ENCODE measurements at regions not wholly inside any gene's neighbourhood (a gene's known extent, or its start where the extent isn't known, plus 50 kb on each side); places are given as distances from the start of the nearest gene placed in this dataset.

DNA sequence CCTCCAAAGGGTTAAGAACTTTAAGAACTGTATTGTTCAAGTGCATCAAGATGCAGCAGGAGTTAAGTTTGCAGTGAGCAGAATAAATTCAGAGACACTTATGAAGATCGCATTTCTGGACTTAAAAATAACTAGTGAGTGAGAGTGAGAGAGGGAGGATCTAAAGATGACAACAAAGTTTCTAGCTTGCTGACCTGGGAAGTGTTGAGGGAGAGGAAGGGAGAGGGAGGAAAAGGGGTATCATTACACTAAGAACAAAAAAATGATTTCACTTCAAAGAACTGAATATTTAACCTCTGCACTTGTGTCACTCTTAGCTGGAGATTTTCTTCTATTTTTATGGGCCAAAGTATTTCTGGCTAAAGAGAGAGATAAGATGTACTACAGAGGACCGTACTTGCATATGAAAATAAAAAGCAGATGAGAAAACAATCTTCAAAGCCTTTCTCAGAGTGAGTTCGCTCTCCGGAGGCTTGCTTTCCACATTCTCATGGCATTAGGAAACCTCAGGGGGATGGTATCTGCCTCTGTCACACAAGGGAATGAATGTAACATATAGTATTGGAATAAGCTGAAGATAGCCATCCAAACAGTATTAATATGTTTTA lies 91.4 kb upstream of the TJP1 start:
- Histone ChIP-seq H3K4me3 (no peak overlapping the region), H3K9me3 (no peaks in the 10 kb centered on the region), H3K27ac (no peak overlapping the region), H3K27me3 (no peaks in the 10 kb centered on the region), H3K36me3 (no peaks in the 10 kb centered on the region), H3K4me1 (no peaks in the 10 kb centered on the region)
- intact Hi-C loops (cut with DNase I) = no loop called here
- TF ChIP-seq, protein P1, sequence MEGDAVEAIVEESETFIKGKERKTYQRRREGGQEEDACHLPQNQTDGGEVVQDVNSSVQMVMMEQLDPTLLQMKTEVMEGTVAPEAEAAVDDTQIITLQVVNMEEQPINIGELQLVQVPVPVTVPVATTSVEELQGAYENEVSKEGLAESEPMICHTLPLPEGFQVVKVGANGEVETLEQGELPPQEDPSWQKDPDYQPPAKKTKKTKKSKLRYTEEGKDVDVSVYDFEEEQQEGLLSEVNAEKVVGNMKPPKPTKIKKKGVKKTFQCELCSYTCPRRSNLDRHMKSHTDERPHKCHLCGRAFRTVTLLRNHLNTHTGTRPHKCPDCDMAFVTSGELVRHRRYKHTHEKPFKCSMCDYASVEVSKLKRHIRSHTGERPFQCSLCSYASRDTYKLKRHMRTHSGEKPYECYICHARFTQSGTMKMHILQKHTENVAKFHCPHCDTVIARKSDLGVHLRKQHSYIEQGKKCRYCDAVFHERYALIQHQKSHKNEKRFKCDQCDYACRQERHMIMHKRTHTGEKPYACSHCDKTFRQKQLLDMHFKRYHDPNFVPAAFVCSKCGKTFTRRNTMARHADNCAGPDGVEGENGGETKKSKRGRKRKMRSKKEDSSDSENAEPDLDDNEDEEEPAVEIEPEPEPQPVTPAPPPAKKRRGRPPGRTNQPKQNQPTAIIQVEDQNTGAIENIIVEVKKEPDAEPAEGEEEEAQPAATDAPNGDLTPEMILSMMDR (IDR thresholded peaks at IDR 0.05) = no peak
- DNase-seq (ENCODE audit: low spot score in 2 of 2) = no peak

DNA sequence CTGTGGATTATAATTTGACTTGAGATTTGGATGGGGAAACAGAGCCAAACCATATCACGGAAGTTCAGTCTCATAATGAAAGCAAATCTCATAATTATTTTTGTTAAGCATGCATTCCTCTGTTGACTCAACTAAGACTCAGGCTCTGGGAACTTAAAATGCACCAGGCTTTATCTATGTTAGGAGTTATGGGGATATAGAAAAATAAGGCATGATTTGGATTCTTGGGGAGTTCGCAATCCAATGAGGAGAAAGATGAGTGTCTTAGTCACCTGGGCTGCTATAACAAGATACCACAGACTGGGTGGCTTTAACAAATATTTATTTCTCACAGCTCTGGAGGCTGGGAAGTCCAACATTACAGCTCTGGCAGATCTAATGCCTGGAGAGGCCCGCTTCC lies 89.4 kb upstream of the TJP1 start:
- Histone ChIP-seq H3K4me1 (no peaks in the 10 kb centered on the region), H3K4me3 (no peak overlapping the region), H3K9me3 (no peaks in the 10 kb centered on the region), H3K27ac (no peak overlapping the region), H3K36me3 (no peaks in the 10 kb centered on the region), H3K27me3 (no peaks in the 10 kb centered on the region)
- TF ChIP-seq, protein P1 (IDR thresholded peaks at IDR 0.05) = no peak
- intact Hi-C loops (cut with DNase I) = no loop called here
- no peak for DNase-seq (ENCODE audit: low spot score in 2 of 2)

DNA sequence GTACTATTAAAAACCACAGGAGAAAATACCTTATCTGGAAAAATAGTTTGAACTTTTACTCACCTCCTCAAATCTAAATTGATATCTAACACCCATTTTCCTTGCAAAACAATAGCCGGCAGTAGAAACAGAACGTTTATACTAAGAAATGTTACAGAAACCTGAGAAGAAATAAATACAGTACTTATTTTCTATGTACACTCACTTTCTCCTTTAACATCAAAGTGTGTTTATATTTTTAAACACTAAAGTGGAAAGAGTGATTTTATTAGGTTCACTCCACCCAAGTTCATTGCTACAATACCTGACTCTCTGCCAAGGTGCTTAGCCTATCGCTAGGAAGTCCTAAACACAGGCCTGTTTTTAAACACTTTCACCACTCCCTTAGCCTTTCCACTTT lies 87.8 kb upstream of the TJP1 start:
- Histone ChIP-seq H3K27me3 (no peaks in the 10 kb centered on the region), H3K4me1 (no peaks in the 10 kb centered on the region), H3K36me3 (no peaks in the 10 kb centered on the region), H3K27ac (no peak overlapping the region), H3K9me3 (no peaks in the 10 kb centered on the region), H3K4me3 (no peak overlapping the region)
- DNase-seq (ENCODE audit: low spot score in 2 of 2) = no peak
- intact Hi-C loops (cut with DNase I) = no loop called here
- TF ChIP-seq, protein P1 (IDR thresholded peaks at IDR 0.05) = no peak

DNA sequence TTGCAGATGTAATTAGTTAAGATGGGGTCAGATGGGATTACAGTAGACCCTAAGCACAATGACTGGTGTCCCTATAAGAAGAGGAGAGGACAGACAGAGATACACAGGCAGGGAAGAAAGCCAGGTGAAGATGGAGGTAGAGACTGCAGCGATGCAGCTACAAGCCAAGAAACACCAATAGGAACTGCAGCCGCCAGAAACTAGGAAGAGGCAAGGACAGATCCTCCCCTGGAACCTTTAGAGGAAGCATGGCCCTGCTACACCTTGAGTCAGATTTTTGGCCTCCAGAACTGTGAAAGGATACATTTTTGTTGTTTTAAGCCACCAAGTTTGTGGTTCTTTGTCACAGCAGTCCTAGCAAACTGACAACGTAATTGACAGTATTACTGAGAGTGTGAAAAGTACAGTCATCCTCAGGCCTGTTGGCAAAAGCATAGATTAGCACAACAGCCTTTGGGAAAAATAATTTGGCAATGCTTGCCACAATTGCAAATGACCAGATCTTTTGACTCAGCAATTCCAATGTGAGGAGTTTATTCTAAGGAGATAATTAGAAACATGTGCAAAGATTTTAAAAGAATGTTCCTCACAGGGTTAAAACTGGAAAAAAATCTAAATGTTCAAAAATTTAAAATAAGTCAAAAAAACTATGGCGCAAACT lies 82.6 kb upstream of the TJP1 start:
- no peaks in the 10 kb centered on the region for H3K36me3 ChIP-seq
- H3K9me3 ChIP-seq = no peaks in the 10 kb centered on the region
- intact Hi-C loops (cut with DNase I) = no loop called here
- H3K27ac ChIP-seq = no peak overlapping the region
- H3K4me1 ChIP-seq = no peaks in the 10 kb centered on the region
- no peak overlapping the region for H3K4me3 ChIP-seq
- no peaks in the 10 kb centered on the region for H3K27me3 ChIP-seq
- TF ChIP-seq, protein P1 (IDR thresholded peaks at IDR 0.05) = no peak
- no peak for DNase-seq (ENCODE audit: low spot score in 2 of 2)

DNA sequence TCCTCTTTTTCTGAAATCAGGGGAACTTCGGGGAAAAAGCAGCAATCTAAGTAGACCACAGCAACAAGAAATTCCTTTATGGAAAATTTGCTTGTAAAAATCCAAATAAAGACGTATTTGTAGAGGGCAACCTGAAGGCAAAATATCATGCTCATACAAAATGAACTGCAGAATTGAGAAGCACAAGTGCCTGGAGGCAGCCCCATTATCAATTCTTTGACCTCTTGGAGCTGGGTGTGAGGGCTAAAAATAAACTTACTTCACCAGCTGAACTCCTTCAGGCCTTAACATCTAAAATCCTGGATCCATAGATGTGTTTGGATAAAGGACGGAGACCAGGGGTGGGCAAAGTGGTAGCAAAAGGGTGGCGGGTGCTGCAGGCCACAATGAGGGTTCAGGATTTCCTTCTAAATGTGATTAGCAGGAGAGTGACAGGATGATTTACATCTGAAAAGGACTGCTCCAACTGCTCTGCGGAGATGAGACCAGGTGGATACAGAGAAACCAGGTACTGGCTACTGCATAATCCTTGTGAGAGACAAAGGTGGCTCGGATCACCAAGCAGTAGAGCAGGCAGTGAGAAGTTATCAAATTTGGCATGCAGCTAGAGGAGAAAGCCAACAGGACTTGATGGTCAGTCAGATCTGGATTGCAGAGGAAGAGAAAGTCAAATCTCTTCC lies 81.7 kb upstream of the TJP1 start:
- H3K4me1 ChIP-seq = no peaks in the 10 kb centered on the region
- H3K36me3 ChIP-seq = no peaks in the 10 kb centered on the region
- H3K27me3 ChIP-seq = no peaks in the 10 kb centered on the region
- H3K27ac ChIP-seq = no peak overlapping the region
- H3K9me3 ChIP-seq = no peaks in the 10 kb centered on the region
- H3K4me3 ChIP-seq = no peak overlapping the region
- DNase-seq (ENCODE audit: low spot score in 2 of 2) = no peak
- TF ChIP-seq, protein P1 (IDR thresholded peaks at IDR 0.05) = no peak
- intact Hi-C loops (cut with DNase I) = no loop called here

Measured in ascending aorta (tissue), 2 donors.